ENCODE measurements at regions not wholly inside any gene's neighbourhood (a gene's known extent, or its start where the extent isn't known, plus 50 kb on each side); places are given as distances from the start of the nearest gene placed in this dataset.
"Not testable (repeated sequence)": the region's sequence is repeated elsewhere in the genome, so short reads cannot be mapped to it uniquely, and the experiment has no call there.

GRCh38 chr17:70953140-70953539 lies 783.8 kb downstream of the KCNJ2 start:
- not testable (repeated sequence) for DNase-seq

GRCh38 chr17:70955441-70955840 lies 786.1 kb downstream of the KCNJ2 start:
- no peak for DNase-seq

GRCh38 chr17:70956726-70957125 lies 787.4 kb downstream of the KCNJ2 start:
- DNase-seq, result no peak

- no peak for DNase-seq
Measured at GRCh38 chr17:70961341-70961740, 792.0 kb downstream of the KCNJ2 start.

GRCh38 chr17:70968302-70968701 lies 799.0 kb downstream of the KCNJ2 start:
- no peak for DNase-seq

GRCh38 chr17:70969521-70970034 lies 800.2 kb downstream of the KCNJ2 start:
- no peak for DNase-seq

GRCh38 chr17:70976447-70976846 lies 807.1 kb downstream of the KCNJ2 start:
- no peak for DNase-seq

- DNase-seq, result no peak
Measured at GRCh38 chr17:70984873-70985272, 815.5 kb downstream of the KCNJ2 start.

- peak in 1 of 5 donors; percentile 1 for DNase-seq
Measured at GRCh38 chr17:70987867-70988340, 818.6 kb downstream of the KCNJ2 start.

GRCh38 chr17:70988622-70989021 lies 819.3 kb downstream of the KCNJ2 start:
- no peak for DNase-seq

GRCh38 chr17:70989280-70989679 lies 819.9 kb downstream of the KCNJ2 start:
- DNase-seq, result no peak

GRCh38 chr17:70994194-70994593 lies 824.9 kb downstream of the KCNJ2 start:
- no peak for DNase-seq

GRCh38 chr17:70995997-70996396 lies 826.7 kb downstream of the KCNJ2 start:
- no peak for DNase-seq

GRCh38 chr17:71003736-71004135 lies 834.4 kb downstream of the KCNJ2 start:
- DNase-seq, result no peak

GRCh38 chr17:71004413-71004812 lies 835.1 kb downstream of the KCNJ2 start:
- no peak for DNase-seq

GRCh38 chr17:71011391-71011790 lies 842.1 kb downstream of the KCNJ2 start:
- DNase-seq, result no peak

GRCh38 chr17:71019699-71020098 lies 850.4 kb downstream of the KCNJ2 start:
- DNase-seq, result no peak

- no peak for DNase-seq
Measured at GRCh38 chr17:71022758-71023157, 853.4 kb downstream of the KCNJ2 start.

GRCh38 chr17:71023249-71024030 lies 854.1 kb downstream of the KCNJ2 start:
- no peak for DNase-seq

GRCh38 chr17:71024172-71024571 lies 854.8 kb downstream of the KCNJ2 start:
- no peak for DNase-seq

GRCh38 chr17:71024969-71025368 lies 855.6 kb downstream of the KCNJ2 start:
- no peak for DNase-seq

- DNase-seq, result no peak
Measured at GRCh38 chr17:71029246-71029645, 859.9 kb downstream of the KCNJ2 start.

- not testable (repeated sequence) for DNase-seq
Measured at GRCh38 chr17:71031286-71031685, 862.0 kb downstream of the KCNJ2 start.

- no peak for DNase-seq
Measured at GRCh38 chr17:71032746-71033273, 863.5 kb downstream of the KCNJ2 start.

Data from T-helper 1 cell (primary cell).